Gastroesophageal sphincter (tissue), 3 donors: ENCODE measurements at regions not wholly inside any gene's neighbourhood (a gene's known extent, or its start where the extent isn't known, plus 50 kb on each side); places are given as distances from the start of the nearest gene placed in this dataset.

Experiments used
- CTCF ChIP-seq, 4 experiments: fragments of 200-600 bp in 2 of 4; fragments of 450-650 bp in 2 of 4; sonication (generic) in 1 of 4; IDR thresholded peaks; one replicate each; pipeline ENCODE4 v1.5.1; 2017 to 2019; ENCODE audit warnings: antibody characterized with exemption in 4 of 4, mild to moderate bottlenecking in 2 of 4, moderate library complexity in 2 of 4
- POLR2A ChIP-seq, 2 donors: fragments of 450-650 bp; IDR thresholded peaks; one replicate each; pipeline ENCODE4 v1.6.1; 2017; ENCODE audit warnings: antibody characterized with exemption in 2 of 2, mild to moderate bottlenecking in 2 of 2, moderate library complexity in 1 of 2
- POLR2AphosphoS5 ChIP-seq: sonication (generic); formaldehyde crosslinking; IDR thresholded peaks from one replicate; pipeline ENCODE4 v1.6.1; 2017; ENCODE audit warnings: antibody characterized with exemption

- TF ChIP-seq CTCF (IDR thresholded peaks at IDR 0.05) = no peak
- no peak for TF ChIP-seq POLR2A (IDR thresholded peaks at IDR 0.05)
- no peak for TF ChIP-seq POLR2AphosphoS5
Measured at GRCh38 chr6:155837474-155837873, 381.8 kb upstream of the NOX3 start.
